NCI-H128 (cell line): ENCODE measurements at regions not wholly inside any gene's neighbourhood (a gene's known extent, or its start where the extent isn't known, plus 50 kb on each side); places are given as distances from the start of the nearest gene placed in this dataset.

ENCODE experiments used
- DNase-seq: peaks from one replicate; lab custom pipeline; 2025; ENCODE audit not compliant: unreplicated experiment; lab: John Stamatoyannopoulos, UW

GRCh38 chr6:105909106-105909505 is 177.0 kb upstream of the PRDM1 start:
- no peak for DNase-seq

DNA sequence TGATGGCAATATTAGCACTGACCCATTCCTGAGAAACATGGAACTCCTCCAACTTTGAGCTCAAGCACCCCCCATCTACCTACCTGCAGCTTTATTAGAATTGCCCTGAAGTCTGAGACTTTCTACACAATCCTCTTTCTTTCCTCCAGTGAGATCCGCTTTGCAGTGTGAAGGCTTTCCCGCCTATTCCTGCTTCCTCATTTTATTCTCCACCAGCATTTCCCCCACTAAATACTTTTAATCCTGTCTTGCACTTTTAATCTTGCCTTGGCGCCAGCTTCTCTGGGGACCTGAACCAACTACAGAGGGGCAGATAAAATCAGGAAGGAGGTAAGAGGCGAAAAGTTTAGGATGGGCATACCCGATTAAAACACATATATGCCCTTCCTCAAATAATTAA is 178.1 kb upstream of the PRDM1 start:
- DNase-seq, result no peak

GRCh38 chr6:105907301-105907700 is 178.8 kb upstream of the PRDM1 start:
- DNase-seq, result no peak

- no peak for DNase-seq
Measured at GRCh38 chr6:105902401-105903031, 183.6 kb upstream of the PRDM1 start.

- no peak for DNase-seq
Measured at GRCh38 chr6:105901583-105901982, 184.6 kb upstream of the PRDM1 start.

DNA sequence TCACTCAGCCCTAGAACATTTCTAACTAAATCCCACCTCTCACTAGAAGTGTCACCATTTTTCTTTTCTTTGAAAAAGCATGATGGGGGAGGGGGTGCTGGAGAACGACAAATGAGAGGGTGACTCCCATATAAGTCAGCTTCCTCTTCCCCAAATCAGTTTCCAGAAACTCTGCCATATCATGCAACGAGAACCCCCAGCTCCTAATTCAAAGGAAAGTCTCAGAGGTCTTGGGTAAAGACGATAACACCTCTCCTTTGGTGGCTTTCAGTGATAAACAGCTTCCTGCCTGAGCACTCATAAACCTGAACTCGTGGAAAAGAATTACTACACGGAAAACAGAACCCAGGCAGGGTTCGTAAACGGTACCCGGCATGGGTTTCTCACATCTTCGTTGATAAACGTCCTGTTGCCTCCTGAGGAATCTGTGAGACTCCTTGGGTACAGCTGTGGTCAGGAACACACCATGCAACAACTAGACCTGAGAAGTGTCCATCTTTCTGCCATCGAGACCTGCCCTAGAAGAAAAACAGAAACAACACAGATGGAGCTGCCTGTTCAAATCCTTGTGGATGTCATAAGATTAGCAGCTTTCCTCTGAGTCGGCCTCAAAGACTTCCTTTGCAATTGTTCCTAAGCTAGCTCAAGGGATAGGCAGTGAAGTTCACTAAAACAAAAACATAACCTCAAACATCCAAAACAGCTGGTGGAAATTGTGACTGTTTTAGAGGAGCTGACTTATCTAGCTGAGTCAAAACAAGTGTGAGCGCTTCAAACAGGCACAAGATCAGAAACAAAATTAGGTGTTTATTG is 185.8 kb upstream of the PRDM1 start:
- no peak for DNase-seq

DNA sequence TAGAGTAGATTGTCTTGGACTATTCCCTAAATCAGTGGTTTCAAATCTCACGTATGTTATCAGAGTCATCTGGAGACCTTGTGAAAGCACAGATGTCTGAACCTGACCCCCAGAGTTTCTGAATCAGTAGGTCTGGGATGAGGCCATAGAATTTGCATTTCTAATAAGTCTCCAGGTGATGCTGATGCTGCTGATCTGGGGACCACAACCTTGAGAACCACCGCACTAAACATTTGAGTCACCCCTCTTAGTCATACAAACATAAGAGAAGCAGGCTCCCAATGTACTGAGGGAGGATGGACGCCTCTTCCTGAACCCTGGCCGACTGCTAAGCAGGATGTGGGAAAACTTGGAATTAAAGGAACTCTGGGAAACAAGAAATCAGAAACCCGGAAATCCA is 187.8 kb upstream of the PRDM1 start:
- no peak for DNase-seq

DNA sequence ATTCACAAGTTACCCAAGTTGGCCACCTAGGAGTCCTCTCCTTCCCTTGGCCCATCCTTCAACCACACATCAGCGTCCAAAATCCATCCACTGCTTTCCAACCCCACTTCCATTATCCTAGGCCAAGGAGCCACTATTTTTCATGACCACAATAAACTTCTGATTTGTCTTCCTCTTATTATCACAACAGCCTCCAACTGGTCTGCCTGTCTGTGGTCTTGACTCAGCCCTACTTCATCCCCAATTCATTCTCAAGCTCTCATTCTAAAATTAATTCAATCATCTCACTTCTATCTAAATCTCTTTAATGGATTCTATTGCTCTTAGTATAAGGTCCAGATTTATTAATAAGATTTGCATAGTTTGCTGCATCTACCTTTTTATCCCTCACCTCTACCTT is 189.0 kb upstream of the PRDM1 start:
- no peak for DNase-seq

DNA sequence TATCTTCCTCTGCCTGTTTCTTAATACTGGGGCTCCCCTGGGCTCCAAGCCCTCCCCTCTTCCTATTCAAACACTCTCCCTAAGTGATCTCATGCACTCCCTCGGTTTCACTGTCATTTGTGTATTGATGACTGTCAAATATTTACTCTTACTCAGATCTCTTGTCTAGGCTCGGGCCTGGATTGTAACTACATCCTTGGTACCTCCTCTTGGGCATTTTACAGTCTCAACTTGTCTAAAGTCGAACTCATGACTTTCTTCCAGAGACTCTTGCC is 189.4 kb upstream of the PRDM1 start:
- DNase-seq, result no peak

- DNase-seq, result no peak
Measured at GRCh38 chr6:105896052-105896820, 189.9 kb upstream of the PRDM1 start.

DNA sequence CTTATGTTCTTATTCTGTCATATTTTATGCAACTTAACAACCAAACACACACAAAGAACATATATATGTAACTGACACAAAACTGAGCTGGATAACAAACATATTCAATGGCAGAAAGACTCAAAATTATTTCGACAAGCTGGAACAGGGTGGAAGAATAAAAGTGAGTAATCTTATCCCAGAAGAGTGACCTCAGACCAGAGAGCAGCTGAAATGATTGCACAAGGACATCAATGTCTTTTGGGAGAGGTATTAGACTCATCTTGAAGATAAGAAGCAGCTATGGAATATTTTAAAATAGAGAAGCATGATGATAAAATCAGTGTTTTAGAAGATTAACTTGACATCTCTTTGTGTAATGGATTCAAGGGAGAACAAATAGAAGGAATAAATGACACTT is 191.6 kb upstream of the PRDM1 start:
- DNase-seq, result no peak

DNA sequence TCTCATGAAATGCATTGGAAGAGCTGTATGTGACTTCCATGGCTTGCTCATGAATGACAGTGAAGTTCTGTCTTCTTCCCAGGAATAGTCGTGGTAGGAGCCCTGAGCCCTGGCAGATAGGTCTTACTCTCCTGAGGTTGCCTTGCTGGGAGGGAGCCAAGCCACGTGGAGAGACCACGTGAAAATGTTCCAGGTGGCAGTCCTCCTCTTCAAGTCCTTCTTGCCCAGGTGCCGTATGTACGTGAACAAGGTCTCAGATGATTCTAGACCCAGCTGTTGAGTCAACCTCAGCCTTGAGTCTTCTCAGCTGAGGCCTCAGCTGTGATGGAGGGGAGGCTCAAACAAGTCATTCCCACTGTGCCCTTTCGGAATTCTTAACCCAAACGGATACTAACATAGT is 192.4 kb upstream of the PRDM1 start:
- no peak for DNase-seq

GRCh38 chr6:105892577-105893262 is 193.4 kb upstream of the PRDM1 start:
- no peak for DNase-seq

DNA sequence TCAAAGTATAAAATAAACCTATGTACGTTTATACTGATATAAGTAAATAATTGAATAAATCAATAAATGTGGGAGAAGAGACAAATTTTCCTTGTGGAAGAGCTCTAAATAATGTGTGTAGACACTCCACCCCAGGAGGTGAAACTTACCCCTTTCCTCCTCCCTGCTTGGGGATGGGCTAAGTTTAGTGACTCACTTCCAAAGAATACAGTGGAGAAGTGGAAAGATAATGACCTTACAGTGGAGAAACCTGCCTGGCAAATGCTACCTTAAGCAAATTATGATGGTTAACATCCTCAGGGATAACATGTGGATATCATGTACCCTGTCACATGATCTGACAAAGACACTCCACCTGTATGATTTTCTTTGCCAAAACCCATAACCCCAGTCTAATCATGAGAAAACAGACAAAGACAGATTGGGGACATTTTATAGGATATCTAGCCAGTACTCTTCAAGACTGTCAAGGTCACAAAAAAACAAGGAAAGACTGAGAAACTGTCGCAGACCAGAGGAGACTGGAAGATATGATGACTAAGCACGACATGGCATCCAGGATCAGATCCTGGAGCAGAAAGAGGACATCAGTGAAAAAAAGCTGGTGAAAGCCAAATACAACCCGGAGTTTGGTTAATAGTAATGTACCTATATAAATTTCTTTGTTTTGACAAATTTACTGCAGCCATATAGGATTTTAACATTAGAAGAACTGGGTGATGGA is 195.5 kb upstream of the PRDM1 start:
- no peak for DNase-seq

DNA sequence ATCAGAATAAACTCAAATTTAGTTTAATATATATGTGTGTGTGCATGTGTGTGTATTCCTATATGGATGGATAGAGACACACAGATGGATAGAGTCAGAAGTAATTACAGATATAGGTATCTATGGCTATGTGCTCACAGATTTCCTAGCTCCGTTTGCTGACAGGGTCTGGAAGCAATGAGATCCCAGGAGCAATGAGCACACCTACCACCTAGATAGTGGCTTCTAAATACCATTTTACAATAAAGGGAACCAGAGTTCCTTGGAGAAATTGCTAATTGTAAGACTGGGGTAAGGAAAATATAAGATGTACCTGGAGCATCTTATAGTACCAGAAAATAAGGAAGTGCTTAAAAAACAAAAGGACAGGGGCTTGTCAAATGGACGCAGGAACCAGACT is 196.2 kb upstream of the PRDM1 start:
- DNase-seq, result no peak

DNA sequence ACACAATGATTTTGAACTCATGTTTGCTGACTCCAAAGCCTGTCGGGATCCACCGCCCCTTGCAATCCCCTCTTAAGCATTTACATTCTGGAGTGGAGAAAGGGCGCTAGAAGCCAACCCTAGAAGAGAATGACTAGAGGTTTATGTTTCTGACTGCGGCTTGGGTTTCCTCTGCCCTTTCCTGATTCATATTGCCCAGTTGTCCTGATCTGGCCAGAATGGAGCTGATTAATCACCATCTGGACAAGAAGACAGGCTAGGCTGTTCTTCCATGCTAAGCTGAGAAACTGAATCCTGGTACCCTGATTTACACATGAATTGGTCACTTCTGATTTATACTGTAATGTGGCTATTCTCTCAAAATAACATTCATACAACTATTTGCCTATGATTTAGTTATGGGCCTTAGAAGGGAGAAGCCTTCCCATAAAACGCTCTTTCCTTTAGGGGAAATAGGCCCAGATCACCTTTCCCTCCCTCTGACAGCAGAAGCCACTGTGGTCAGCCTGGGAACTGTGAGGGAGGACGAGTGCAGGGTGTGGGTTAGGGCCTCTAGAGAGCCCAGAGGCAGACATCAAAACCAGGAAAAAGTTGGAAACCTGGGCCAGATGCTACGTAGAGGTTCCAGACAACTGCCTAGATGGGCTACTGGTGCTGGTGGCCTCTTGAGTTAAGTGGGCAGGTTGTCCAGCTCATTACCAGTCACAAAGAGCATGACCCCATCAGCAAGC is 199.2 kb upstream of the PRDM1 start:
- DNase-seq, result no peak

DNA sequence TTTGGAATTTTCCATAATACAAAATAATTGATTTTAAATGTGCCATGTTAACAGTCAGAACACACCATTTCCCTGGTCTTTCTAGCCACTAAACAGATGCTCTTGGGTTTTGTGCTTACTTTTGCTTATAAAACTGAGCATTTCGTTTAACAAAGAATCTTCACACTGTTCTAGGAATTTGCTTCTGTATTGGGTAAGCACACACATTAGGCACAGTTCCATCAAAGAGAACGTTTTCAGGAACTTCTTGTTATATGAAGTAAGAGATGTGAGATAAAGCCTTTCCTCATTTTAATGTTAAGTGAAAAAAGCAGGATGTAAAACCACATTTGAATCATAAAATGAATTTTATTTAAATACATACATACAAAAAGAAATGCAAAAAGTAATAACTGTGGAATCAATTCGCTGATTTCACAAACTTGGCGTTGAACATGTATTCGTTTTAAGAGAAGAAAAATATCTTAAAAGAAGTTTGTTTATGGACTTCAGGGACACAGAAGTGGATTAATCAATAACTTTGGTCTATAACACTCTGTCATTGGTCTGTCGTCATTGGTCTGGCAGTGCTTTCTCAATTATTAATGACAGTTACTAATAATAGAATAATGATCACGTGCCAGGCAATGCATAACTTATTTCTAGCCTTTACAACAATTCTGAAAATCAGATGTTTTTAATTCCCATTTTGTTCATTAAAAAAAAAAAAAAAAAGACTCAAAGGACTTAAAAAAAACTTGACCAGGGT is 199.9 kb upstream of the PRDM1 start:
- no peak for DNase-seq

DNA sequence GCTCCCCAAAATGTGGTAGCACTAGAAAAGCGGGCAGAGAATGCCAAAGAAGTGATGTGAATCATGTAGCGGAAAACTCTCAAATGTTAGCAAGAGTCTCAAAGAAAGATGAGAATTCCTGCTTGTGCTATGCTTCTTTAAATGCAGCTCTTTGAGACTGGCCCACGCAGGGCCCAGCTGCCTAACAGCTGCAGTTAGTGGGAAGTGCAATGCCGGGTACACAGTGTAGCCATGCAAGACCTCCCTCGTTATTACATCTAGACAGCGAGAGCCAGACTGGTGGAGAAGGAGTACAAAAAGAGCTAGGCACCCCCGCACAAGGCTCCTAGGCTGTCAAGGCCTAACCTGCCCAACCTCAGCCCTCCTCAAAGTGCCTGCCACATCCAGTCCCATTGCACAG is 201.7 kb upstream of the PRDM1 start:
- no peak for DNase-seq

- no peak for DNase-seq
Measured at GRCh38 chr6:105884011-105884410, 202.1 kb upstream of the PRDM1 start.

DNA sequence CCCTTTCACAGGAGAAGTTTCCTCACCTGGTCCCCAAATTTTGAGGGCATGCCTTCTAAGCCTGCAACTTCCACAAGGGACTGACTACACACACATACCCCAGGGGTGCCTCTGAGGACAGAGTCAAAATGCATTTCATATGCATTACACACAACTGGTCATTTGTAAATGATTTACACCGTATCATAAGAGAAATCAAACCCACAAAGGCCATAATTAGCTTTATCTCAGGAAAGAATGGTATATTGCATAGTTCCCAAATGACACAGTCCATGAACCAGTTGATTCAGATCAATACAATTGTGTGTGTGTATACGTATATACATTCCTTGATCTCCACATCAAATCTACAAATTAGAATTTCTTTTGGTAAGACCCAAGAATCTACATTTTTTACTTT is 203.3 kb upstream of the PRDM1 start:
- DNase-seq, result no peak
